WTC11 (cell line): ENCODE measurements at regions not wholly inside any gene's neighbourhood (a gene's known extent, or its start where the extent isn't known, plus 50 kb on each side); places are given as distances from the start of the nearest gene placed in this dataset.

Experiments
- JUN ChIP-seq: sonication (generic); formaldehyde crosslinking; IDR thresholded peaks from 2 replicates; pipeline ENCODE4 v1.8.0; 2023; ENCODE audit warnings: mild to moderate bottlenecking, missing genetic modification reagents
- ZBTB21 ChIP-seq: sonication (generic); formaldehyde crosslinking; IDR thresholded peaks from 2 replicates; pipeline ENCODE4 v1.8.1; 2023; ENCODE audit warnings: mild to moderate bottlenecking, missing genetic modification reagents, borderline replicate concordance
- ZSCAN18 ChIP-seq: fragments of 250-450 bp; sonication (Bioruptor Pico); IDR thresholded peaks from 2 replicates; pipeline ENCODE4 v2.1.2; 2022; ENCODE audit warnings: mild to moderate bottlenecking, moderate library complexity
- TF ChIP-seq, protein P1 (sequence below): fragments of 200-600 bp; IDR thresholded peaks from 2 replicates; pipeline ENCODE4 v1.8.0; 2022; ENCODE audit warnings: antibody characterized with exemption

DNA sequence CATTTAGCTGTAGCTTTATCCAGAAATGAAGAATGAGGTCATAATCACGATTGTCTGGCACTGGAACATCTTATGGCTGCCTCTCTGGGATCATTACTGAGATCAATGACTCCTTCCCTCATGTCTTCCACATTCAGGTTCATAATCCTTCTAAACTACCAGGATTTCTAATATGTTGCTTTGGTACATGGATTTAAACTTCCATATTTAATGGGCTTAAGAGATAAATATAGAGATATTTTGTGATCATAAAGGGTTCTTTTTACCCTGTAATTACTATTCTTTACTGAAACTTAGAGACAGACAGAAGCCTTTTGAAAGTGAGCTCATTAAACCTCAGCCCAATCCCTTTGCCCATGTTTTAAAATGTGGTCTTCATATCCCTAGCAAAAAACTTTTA, 575.4 kb upstream of the ALCAM start:
- TF ChIP-seq, protein P1, sequence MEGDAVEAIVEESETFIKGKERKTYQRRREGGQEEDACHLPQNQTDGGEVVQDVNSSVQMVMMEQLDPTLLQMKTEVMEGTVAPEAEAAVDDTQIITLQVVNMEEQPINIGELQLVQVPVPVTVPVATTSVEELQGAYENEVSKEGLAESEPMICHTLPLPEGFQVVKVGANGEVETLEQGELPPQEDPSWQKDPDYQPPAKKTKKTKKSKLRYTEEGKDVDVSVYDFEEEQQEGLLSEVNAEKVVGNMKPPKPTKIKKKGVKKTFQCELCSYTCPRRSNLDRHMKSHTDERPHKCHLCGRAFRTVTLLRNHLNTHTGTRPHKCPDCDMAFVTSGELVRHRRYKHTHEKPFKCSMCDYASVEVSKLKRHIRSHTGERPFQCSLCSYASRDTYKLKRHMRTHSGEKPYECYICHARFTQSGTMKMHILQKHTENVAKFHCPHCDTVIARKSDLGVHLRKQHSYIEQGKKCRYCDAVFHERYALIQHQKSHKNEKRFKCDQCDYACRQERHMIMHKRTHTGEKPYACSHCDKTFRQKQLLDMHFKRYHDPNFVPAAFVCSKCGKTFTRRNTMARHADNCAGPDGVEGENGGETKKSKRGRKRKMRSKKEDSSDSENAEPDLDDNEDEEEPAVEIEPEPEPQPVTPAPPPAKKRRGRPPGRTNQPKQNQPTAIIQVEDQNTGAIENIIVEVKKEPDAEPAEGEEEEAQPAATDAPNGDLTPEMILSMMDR = no peak
- TF ChIP-seq ZSCAN18 (CRISPR knock-in tag) (no peak), JUN (CRISPR knock-in tag) (no peak), ZBTB21 (CRISPR knock-in tag) (no peak)
